ENCODE measurements at regions not wholly inside any gene's neighbourhood (a gene's known extent, or its start where the extent isn't known, plus 50 kb on each side); places are given as distances from the start of the nearest gene placed in this dataset.

DNA sequence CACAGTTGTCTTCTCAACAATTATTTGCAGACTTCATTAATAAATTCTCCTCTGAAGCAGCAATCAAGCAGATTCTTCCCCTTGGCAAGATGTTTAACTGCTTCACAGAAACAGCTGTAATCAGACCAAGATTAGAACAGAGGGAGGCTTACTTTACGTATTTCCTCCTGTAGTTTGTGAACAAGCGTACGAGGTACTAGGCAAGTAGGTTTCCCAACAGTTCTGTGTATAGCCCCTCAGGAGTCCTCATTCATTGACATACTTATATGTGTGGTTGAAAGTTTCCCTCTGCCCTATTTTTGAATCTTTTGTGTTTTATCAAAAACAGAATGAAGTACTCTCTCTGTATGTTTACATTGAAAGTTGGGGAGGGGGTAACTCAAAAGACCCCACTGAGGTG lies 128.0 kb downstream of the SPATA31D1 start:
- TF ChIP-seq, protein P1, sequence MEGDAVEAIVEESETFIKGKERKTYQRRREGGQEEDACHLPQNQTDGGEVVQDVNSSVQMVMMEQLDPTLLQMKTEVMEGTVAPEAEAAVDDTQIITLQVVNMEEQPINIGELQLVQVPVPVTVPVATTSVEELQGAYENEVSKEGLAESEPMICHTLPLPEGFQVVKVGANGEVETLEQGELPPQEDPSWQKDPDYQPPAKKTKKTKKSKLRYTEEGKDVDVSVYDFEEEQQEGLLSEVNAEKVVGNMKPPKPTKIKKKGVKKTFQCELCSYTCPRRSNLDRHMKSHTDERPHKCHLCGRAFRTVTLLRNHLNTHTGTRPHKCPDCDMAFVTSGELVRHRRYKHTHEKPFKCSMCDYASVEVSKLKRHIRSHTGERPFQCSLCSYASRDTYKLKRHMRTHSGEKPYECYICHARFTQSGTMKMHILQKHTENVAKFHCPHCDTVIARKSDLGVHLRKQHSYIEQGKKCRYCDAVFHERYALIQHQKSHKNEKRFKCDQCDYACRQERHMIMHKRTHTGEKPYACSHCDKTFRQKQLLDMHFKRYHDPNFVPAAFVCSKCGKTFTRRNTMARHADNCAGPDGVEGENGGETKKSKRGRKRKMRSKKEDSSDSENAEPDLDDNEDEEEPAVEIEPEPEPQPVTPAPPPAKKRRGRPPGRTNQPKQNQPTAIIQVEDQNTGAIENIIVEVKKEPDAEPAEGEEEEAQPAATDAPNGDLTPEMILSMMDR (IDR thresholded peaks at IDR 0.05) = no peak
- H3K27ac Mint-ChIP-seq = peak overlapping the region; percentile 67
- peaks cover 18% of the 10 kb centered on the region for H3K4me1 Mint-ChIP-seq
- no peak overlapping the region for H3K4me3 Mint-ChIP-seq
- no peaks in the 10 kb centered on the region for H3K9me3 Mint-ChIP-seq
- no peak for DNase-seq
- no peaks in the 10 kb centered on the region for H3K27me3 Mint-ChIP-seq (ENCODE audit: low read depth, poor library complexity)
- no peaks in the 10 kb centered on the region for H3K36me3 Mint-ChIP-seq (ENCODE audit: low read depth)

DNA sequence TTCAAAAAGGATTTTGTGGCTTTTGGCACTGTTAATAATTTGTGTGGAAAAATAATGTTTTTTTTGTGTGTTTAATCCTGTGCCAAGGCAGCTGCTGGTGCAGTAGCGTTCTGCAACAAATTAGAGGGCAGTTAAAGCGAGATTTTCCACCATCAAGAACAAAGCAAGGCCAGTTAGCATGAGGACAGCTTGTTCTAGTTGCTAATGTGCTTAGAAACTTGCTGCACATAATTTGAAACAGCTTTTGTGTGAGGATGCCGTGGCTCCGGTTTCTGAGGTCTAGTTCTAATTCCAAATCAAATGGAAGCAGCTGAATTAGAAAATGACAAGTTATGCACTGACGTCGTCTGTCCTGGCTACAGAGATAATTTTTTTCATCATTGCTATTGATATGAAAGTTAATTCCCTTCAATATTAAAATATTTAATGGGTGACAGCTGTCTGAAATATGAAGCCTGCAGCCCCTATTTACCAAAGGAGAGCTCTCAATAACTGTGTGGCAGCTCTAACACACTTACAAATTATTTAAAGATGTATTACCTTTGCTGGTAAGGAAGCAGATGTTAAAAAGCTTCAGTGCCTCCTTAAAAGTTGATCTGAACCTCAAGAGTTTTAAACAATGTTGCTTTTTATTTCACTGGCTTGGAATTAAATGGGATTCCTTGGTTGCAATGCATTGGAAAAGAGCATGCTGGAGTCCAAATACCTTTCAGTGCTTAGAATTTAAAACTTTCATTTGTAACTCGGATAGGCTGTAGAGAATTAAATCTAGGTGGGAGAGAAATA lies 128.6 kb downstream of the SPATA31D1 start:
- H3K4me3 Mint-ChIP-seq = no peak overlapping the region
- no peaks in the 10 kb centered on the region for H3K27me3 Mint-ChIP-seq (ENCODE audit: low read depth, poor library complexity)
- TF ChIP-seq, protein P1 (IDR thresholded peaks at IDR 0.05) = no peak
- H3K4me1 Mint-ChIP-seq = peaks cover 18% of the 10 kb centered on the region
- H3K36me3 Mint-ChIP-seq (ENCODE audit: low read depth) = no peaks in the 10 kb centered on the region
- H3K9me3 Mint-ChIP-seq = no peaks in the 10 kb centered on the region
- no peak for DNase-seq
- no peak overlapping the region for H3K27ac Mint-ChIP-seq

DNA sequence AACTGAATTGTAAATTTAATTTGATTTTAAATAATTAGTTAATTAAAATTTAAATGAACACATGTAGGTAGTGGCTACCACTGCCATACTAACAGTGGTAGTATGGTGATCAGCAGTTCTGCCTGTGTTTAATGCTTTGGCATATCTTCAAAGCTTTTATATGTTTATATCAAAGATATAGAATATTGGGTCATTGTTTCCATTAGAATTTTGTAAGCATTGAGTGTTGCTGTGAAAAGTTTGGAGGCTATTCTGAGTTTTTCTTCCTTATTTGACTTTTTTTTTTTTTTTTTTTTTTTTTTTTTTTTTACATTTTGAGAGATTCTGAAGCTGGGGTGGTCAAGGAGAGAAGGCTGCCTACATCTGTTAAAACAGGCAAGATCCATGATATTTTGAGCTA lies 134.2 kb downstream of the SPATA31D1 start:
- no peaks in the 10 kb centered on the region for H3K36me3 Mint-ChIP-seq (ENCODE audit: low read depth)
- H3K4me3 Mint-ChIP-seq = no peak overlapping the region
- no peak for DNase-seq
- H3K27me3 Mint-ChIP-seq (ENCODE audit: low read depth, poor library complexity) = no peaks in the 10 kb centered on the region
- peaks cover 12% of the 10 kb centered on the region for H3K4me1 Mint-ChIP-seq
- no peak overlapping the region for H3K27ac Mint-ChIP-seq
- H3K9me3 Mint-ChIP-seq = no peaks in the 10 kb centered on the region
- TF ChIP-seq, protein P1 (IDR thresholded peaks at IDR 0.05) = no peak

DNA sequence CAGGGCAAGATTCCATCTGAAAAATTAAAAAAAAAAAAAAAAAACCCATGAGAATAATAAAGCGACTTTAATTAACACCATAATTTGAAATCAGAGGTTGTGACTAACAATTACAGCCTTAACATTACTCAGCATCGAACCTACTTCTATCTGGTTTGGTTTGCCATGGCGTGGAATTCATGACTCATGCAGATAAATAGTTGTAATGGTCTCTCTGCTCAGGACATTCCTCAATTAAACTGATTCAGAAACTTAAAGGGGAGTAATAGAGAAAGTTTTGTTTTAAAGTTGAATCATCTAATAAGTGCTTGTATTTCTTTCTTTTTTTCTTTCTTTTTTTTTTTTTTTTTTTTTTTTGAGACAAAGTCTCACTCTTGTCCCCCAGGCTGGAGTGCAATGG lies 135.5 kb downstream of the SPATA31D1 start:
- no peak overlapping the region for H3K27ac Mint-ChIP-seq
- DNase-seq = no peak

DNA sequence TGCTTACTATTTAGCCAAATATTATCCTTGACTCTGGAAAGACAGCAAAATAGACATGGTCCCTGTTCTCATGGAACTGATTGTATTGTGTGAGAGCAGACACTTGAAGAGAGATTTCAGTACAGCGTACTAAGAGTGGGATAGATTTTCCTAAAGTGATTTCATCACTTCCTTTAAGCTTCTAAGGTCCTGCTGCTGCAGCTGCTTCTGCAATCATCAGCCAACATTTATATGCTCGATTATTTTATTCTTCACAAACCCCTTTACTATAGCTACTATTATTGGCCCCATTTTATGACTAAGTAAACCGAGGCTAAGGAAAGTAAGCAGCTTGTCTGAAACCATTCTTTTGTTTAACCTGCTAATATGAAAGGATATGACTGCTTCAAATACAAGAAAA lies 137.7 kb downstream of the SPATA31D1 start:
- Mint-ChIP-seq H3K27ac (no peak overlapping the region), H3K27me3 (ENCODE audit: low read depth, poor library complexity) (no peaks in the 10 kb centered on the region), H3K9me3 (no peaks in the 10 kb centered on the region), H3K36me3 (ENCODE audit: low read depth) (no peaks in the 10 kb centered on the region), H3K4me1 (peaks cover 25% of the 10 kb centered on the region), H3K4me3 (no peak overlapping the region)
- TF ChIP-seq, protein P1 (IDR thresholded peaks at IDR 0.05) = no peak
- no peak for DNase-seq

More for the DNA sequence above, 135.5 kb downstream of the SPATA31D1 start:
- H3K27me3 Mint-ChIP-seq (ENCODE audit: low read depth, poor library complexity) = no peaks in the 10 kb centered on the region
- no peaks in the 10 kb centered on the region for H3K9me3 Mint-ChIP-seq
- peaks cover 20% of the 10 kb centered on the region for H3K4me1 Mint-ChIP-seq
- TF ChIP-seq, protein P1 (IDR thresholded peaks at IDR 0.05) = no peak
- H3K36me3 Mint-ChIP-seq (ENCODE audit: low read depth) = no peaks in the 10 kb centered on the region
- no peak overlapping the region for H3K4me3 Mint-ChIP-seq

DNA sequence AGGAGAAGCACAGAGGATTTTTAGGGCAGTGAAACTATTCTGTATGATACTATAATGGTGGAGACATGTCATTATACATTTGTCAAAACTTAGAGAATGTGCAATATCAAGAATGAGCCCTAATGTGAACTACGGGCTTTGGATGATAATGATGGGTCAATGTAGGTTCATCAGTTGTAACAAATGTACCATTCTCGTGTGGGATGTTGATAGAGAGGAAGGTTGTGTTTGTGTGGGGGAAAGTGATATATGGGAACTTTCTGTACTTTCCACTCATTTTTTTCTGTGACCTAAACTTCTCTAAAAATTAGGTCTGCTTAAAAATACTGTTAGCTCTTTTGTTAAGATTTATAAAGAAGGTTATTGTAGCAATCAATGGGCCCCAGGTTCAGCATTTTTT lies 138.9 kb downstream of the SPATA31D1 start:
- H3K27me3 Mint-ChIP-seq (ENCODE audit: low read depth, poor library complexity) = no peaks in the 10 kb centered on the region

More for the DNA sequence above, 138.9 kb downstream of the SPATA31D1 start:
- TF ChIP-seq, protein P1 (IDR thresholded peaks at IDR 0.05) = no peak
- H3K9me3 Mint-ChIP-seq = no peaks in the 10 kb centered on the region
- no peaks in the 10 kb centered on the region for H3K36me3 Mint-ChIP-seq (ENCODE audit: low read depth)
- H3K4me3 Mint-ChIP-seq = no peak overlapping the region
- no peak for DNase-seq
- peaks cover 37% of the 10 kb centered on the region for H3K4me1 Mint-ChIP-seq
- no peak overlapping the region for H3K27ac Mint-ChIP-seq
